Epithelial cell of proximal tubule (primary cell): ENCODE measurements at regions not wholly inside any gene's neighbourhood (a gene's known extent, or its start where the extent isn't known, plus 50 kb on each side); places are given as distances from the start of the nearest gene placed in this dataset.

ENCODE experiments used
- DNase-seq: peaks from one replicate; pipeline ENCODE4 v3.0.0-alpha.2; 2011; ENCODE audit warnings: low read depth
- H3K4me3 ChIP-seq: 2 replicates; pipeline ENCODE4 v1.5.1; 2011; ENCODE audit warnings: low read depth, mild to moderate bottlenecking, low read length
- CTCF ChIP-seq: conservative IDR thresholded peaks from 2 replicates; pipeline ENCODE4 v1.5.1; 2012; ENCODE audit warnings: low read depth, mild to moderate bottlenecking, low read length

GRCh38 chr9:115296831-115297565, 179.0 kb upstream of the TNC start:
- DNase-seq, result no peak
- TF ChIP-seq CTCF, result no peak

GRCh38 chr9:115300116-115300515, 182.2 kb upstream of the TNC start:
- no peak for TF ChIP-seq CTCF
- DNase-seq, result no peak
- no peak overlapping the region for H3K4me3 ChIP-seq

More at GRCh38 chr9:115296831-115297565, 179.0 kb upstream of the TNC start:
- H3K4me3 ChIP-seq, result no peak overlapping the region

GRCh38 chr9:115300874-115301273, 182.9 kb upstream of the TNC start:
- no peak for TF ChIP-seq CTCF

GRCh38 chr9:115301581-115301980, 183.6 kb upstream of the TNC start:
- no peak overlapping the region for H3K4me3 ChIP-seq
- no peak for DNase-seq
- TF ChIP-seq CTCF, result no peak

More at GRCh38 chr9:115300874-115301273, 182.9 kb upstream of the TNC start:
- DNase-seq, result no peak
- no peak overlapping the region for H3K4me3 ChIP-seq

- no peak for TF ChIP-seq CTCF
- no peak overlapping the region for H3K4me3 ChIP-seq
- no peak for DNase-seq
Observed at GRCh38 chr9:115305543-115305942, 187.6 kb upstream of the TNC start.

GRCh38 chr9:115306865-115307264, 188.9 kb upstream of the TNC start:
- H3K4me3 ChIP-seq, result no peak overlapping the region
- DNase-seq, result no peak
- no peak for TF ChIP-seq CTCF

GRCh38 chr9:115313545-115313944, 195.6 kb upstream of the TNC start:
- no peak for TF ChIP-seq CTCF
- H3K4me3 ChIP-seq, result no peak overlapping the region
- no peak for DNase-seq
